ENCODE measurements at regions not wholly inside any gene's neighbourhood (a gene's known extent, or its start where the extent isn't known, plus 50 kb on each side); places are given as distances from the start of the nearest gene placed in this dataset.

DNA sequence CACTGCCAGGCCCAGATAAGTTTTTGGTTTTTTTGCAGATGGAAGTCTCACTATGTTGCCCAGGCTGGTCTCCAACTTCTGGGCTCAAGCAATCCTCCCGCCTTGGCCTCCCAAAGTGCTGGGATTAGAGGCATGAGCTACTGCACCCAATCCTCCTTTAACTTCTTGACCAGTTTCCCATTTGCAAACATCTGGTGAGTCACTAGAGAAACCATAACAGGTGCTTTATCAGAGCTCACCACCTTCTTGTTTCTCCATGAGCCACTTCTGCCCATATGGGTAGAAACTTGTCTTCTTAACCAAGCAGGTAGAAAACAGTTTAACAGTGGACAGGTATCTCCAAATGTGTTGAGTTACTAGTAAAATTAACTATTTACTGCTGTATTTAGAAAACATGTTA is 128.4 kb upstream of the AP1S2 start:
- Histone ChIP-seq H3K27me3 (ENCODE audit: control insufficient read depth in 1 of 2, insufficient read depth in 2 of 2, low read length in 2 of 2) (peaks cover 0 to under 1% of the 10 kb centered on the region in 2 experiments), H3K4me1 (ENCODE audit: insufficient read depth, low read length) (no peaks in the 10 kb centered on the region), H3K36me3 (ENCODE audit: insufficient read depth, low read length) (no peaks in the 10 kb centered on the region), H3K27ac (ENCODE audit: low read depth in 1 of 2, low read length in 2 of 2) (no peak overlapping the region), H3K4me3 (ENCODE audit: low read length) (no peak overlapping the region), H3K9me3 (ENCODE audit: control insufficient read depth in 1 of 2, insufficient read depth in 1 of 2, low read length in 2 of 2) (no peaks in the 10 kb centered on the region)
- TF ChIP-seq, protein P1, sequence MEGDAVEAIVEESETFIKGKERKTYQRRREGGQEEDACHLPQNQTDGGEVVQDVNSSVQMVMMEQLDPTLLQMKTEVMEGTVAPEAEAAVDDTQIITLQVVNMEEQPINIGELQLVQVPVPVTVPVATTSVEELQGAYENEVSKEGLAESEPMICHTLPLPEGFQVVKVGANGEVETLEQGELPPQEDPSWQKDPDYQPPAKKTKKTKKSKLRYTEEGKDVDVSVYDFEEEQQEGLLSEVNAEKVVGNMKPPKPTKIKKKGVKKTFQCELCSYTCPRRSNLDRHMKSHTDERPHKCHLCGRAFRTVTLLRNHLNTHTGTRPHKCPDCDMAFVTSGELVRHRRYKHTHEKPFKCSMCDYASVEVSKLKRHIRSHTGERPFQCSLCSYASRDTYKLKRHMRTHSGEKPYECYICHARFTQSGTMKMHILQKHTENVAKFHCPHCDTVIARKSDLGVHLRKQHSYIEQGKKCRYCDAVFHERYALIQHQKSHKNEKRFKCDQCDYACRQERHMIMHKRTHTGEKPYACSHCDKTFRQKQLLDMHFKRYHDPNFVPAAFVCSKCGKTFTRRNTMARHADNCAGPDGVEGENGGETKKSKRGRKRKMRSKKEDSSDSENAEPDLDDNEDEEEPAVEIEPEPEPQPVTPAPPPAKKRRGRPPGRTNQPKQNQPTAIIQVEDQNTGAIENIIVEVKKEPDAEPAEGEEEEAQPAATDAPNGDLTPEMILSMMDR (IDR thresholded peaks at IDR 0.05), result no peak
- Mint-ChIP-seq H3K27me3 (no peaks in the 10 kb centered on the region), H3K9me3 (no peaks in the 10 kb centered on the region), H3K36me3 (ENCODE audit: low read depth) (no peaks in the 10 kb centered on the region), H3K4me1 (ENCODE audit: low read depth) (no peaks in the 10 kb centered on the region), H3K27ac (no peak overlapping the region), H3K4me3 (no peak overlapping the region)
- ATAC-seq (ENCODE audit: poor library complexity) (no peak), DNase-seq (no peak)
- ChIA-PET CTCF (no interaction called here), POLR2A (interaction anchor here (0.7 kb wide), 1 partner anchor 1024 kb away, joined by 3 read pairs; no protein-coding TSS in a partner anchor)
- intact Hi-C loops (cut with DNase I, micrococcal nuclease), result no loop called here

DNA sequence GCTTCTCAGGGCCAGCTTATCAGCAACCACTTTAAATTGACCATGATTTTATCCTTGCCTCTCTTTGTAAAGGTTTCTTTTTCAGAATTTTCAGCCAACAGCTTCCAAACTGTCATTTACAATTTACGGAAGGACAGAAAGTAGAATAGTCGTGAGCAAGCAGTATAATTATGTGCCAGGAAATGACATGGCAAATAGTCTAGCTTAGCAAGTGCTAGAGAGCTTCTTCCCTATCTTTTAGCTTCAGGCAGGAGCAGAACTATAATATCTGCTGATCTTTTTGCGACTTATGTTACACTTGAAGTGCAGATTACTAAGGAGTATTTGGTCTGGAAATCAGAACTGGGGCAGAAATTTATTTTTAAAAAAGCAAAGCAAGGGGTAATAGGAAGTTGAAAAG is 123.0 kb upstream of the AP1S2 start:
- POLR2A ChIA-PET, result no interaction called here
- intact Hi-C loops (cut with DNase I, micrococcal nuclease), result loop anchor here in 1 of 2 experiments (10.0 kb wide), 1 partner anchor 483 kb away; the partner anchor contains the start of gene PIR
- Mint-ChIP-seq H3K27me3 (no peaks in the 10 kb centered on the region), H3K4me1 (ENCODE audit: low read depth) (no peaks in the 10 kb centered on the region), H3K4me3 (no peak overlapping the region), H3K27ac (no peak overlapping the region), H3K36me3 (ENCODE audit: low read depth) (no peaks in the 10 kb centered on the region), H3K9me3 (no peaks in the 10 kb centered on the region)
- H3K9me3 ChIP-seq (ENCODE audit: control insufficient read depth in 1 of 2, insufficient read depth in 1 of 2, low read length in 2 of 2), result no peaks in the 10 kb centered on the region
- no peak overlapping the region for H3K27ac ChIP-seq (ENCODE audit: low read depth in 1 of 2, low read length in 2 of 2)
- ATAC-seq (ENCODE audit: poor library complexity), result no peak
- H3K36me3 ChIP-seq (ENCODE audit: insufficient read depth, low read length), result no peaks in the 10 kb centered on the region
- no peaks in the 10 kb centered on the region for H3K4me1 ChIP-seq (ENCODE audit: insufficient read depth, low read length)
- H3K4me3 ChIP-seq (ENCODE audit: low read length), result no peak overlapping the region
- TF ChIP-seq, protein P1 (IDR thresholded peaks at IDR 0.05), result no peak
- no peaks in the 10 kb centered on the region for H3K27me3 ChIP-seq (ENCODE audit: control insufficient read depth in 1 of 2, insufficient read depth in 2 of 2, low read length in 2 of 2)
- CTCF ChIA-PET, result no interaction called here
- DNase-seq, result no peak

DNA sequence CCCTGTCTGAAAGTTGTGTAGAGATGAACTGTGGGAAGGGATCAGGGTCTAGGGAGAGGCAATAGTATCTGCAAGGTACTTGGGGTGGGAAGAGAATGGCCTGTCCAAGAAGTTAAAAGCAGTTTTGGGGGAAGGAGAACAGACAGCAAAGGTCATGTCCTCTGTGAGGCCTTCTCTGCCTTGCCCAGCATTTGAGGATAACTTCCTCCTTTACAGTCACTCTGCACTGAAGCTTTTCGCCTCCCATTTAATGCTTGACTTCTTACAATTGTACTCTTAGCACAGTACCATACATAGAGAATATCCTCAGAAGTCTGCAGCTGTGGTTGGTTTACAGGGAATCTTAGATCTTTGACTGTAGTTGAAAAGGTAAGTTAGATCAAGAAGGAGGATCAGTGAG is 121.8 kb upstream of the AP1S2 start:
- intact Hi-C loops (cut with DNase I, micrococcal nuclease), result loop anchor here in 1 of 2 experiments (10.0 kb wide), 1 partner anchor 482 kb away; the partner anchor contains the start of gene PIR

More for the DNA sequence above, 121.8 kb upstream of the AP1S2 start:
- ATAC-seq (ENCODE audit: poor library complexity), result no peak
- Histone ChIP-seq H3K4me3 (ENCODE audit: low read length) (no peak overlapping the region), H3K4me1 (ENCODE audit: insufficient read depth, low read length) (no peaks in the 10 kb centered on the region), H3K27ac (ENCODE audit: low read depth in 1 of 2, low read length in 2 of 2) (no peak overlapping the region), H3K9me3 (ENCODE audit: control insufficient read depth in 1 of 2, insufficient read depth in 1 of 2, low read length in 2 of 2) (no peaks in the 10 kb centered on the region), H3K36me3 (ENCODE audit: insufficient read depth, low read length) (no peaks in the 10 kb centered on the region), H3K27me3 (ENCODE audit: control insufficient read depth in 1 of 2, insufficient read depth in 2 of 2, low read length in 2 of 2) (no peaks in the 10 kb centered on the region)
- H3K27ac Mint-ChIP-seq, result no peak overlapping the region
- no peaks in the 10 kb centered on the region for H3K36me3 Mint-ChIP-seq (ENCODE audit: low read depth)
- H3K4me3 Mint-ChIP-seq, result no peak overlapping the region
- no peaks in the 10 kb centered on the region for H3K27me3 Mint-ChIP-seq
- TF ChIP-seq, protein P1 (IDR thresholded peaks at IDR 0.05), result no peak
- ChIA-PET POLR2A (no interaction called here), CTCF (no interaction called here)
- no peaks in the 10 kb centered on the region for H3K4me1 Mint-ChIP-seq (ENCODE audit: low read depth)
- H3K9me3 Mint-ChIP-seq, result no peaks in the 10 kb centered on the region
- no peak for DNase-seq
